HEK293T (cell line): ENCODE measurements at regions not wholly inside any gene's neighbourhood (a gene's known extent, or its start where the extent isn't known, plus 50 kb on each side); places are given as distances from the start of the nearest gene placed in this dataset.

Experiments
- BHLHE40 ChIP-seq: fragments of 450-650 bp; IDR thresholded peaks from 2 replicates; pipeline ENCODE4 v1.6.1; 2016; ENCODE audit warnings: mild to moderate bottlenecking, moderate library complexity, borderline replicate concordance
- ELF4 ChIP-seq: fragments of 450-650 bp; IDR thresholded peaks from 2 replicates; pipeline ENCODE4 v1.6.1; 2017; ENCODE audit warnings: antibody characterized with exemption
- FOXA1 ChIP-seq: fragments of 450-650 bp; IDR thresholded peaks from 2 replicates; pipeline ENCODE4 v1.6.1; 2016; ENCODE audit warnings: mild to moderate bottlenecking
- FOXK2 ChIP-seq: fragments of 450-650 bp; IDR thresholded peaks from 2 replicates; pipeline ENCODE4 v1.6.1; 2016; ENCODE audit warnings: mild to moderate bottlenecking
- FOXM1 ChIP-seq: fragments of 450-650 bp; IDR thresholded peaks from 2 replicates; pipeline ENCODE4 v1.6.1; 2017; ENCODE audit warnings: mild to moderate bottlenecking, borderline replicate concordance
- HDGF ChIP-seq: fragments of 450-650 bp; IDR thresholded peaks from 2 replicates; pipeline ENCODE4 v1.6.1; 2017; ENCODE audit warnings: antibody characterized with exemption, borderline replicate concordance
- SP1 ChIP-seq: fragments of 450-650 bp; IDR thresholded peaks from 2 replicates; pipeline ENCODE4 v1.6.1; 2017
- SUZ12 ChIP-seq: fragments of 450-650 bp; IDR thresholded peaks from 2 replicates; pipeline ENCODE4 v1.6.1; 2016; ENCODE audit warnings: mild to moderate bottlenecking

DNA sequence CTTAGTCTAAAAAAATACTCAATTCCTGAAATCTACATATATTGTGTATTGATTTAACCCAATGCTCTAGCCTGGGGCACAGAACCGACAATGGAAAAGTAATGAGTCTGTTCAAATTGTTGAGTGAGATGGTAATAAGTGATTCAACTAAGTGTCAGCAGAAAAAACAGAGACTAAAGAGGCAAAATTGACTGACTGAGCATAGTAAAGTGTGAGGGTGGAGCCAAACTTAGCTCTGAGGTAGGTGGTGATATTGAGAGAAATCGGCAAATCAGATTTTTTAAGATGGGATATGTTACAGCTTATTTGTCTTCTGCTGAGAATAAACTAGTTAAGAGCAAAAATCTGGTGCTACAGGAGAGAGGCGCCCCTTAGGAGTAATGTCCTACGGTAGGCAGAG, 764.0 kb upstream of the LRRN3 start:
- TF ChIP-seq SP1 (no peak), FOXK2 (no peak), HDGF (no peak), ELF4 (no peak), FOXM1 (no peak), BHLHE40 (no peak), SUZ12 (no peak), FOXA1 (no peak)
